Panc1 (cell line): ENCODE measurements at regions not wholly inside any gene's neighbourhood (a gene's known extent, or its start where the extent isn't known, plus 50 kb on each side); places are given as distances from the start of the nearest gene placed in this dataset.

Experiments used
- ATAC-seq: fragments of 200-7000 bp; cut with Tn5 transposase; 2 replicates; pipeline ENCODE4 v1.9.1; 2020; ENCODE audit warnings: mild to moderate bottlenecking, moderate library complexity
- BruUV-seq: library from RNA; stranded (reverse); fragments of 400-500 nt; replicated peaks from 2 replicates; lab custom pipeline; 2021; lab: Mats Ljungman, UMichigan
- CTCF ChIA-PET: fragments of 300-600 bp; sonication (Branson Sonifier 250); formaldehyde crosslinking; loops from one replicate; lab custom pipeline; 2022; ENCODE audit warnings: antibody characterized with exemption; lab: Charles Lee
- POLR2A ChIA-PET: fragments of 300-600 bp; sonication (Branson Sonifier 250); formaldehyde crosslinking; loops from one replicate; lab custom pipeline; 2022; ENCODE audit warnings: antibody characterized with exemption; lab: Charles Lee
- DNase-seq: peaks from one replicate; pipeline ENCODE4 v3.0.0-alpha.2; 2010; ENCODE audit warnings: low read depth, low spot score
- H3K27ac ChIP-seq: 2 replicates; pipeline ENCODE4 v1.5.1; 2011; ENCODE audit warnings: mild to moderate bottlenecking, low read length, inconsistent platforms
- H3K27me3 ChIP-seq: fragments of 200-500 bp; sonication (Bioruptor generic); 2 replicates; pipeline ENCODE4 v1.6.0; 2014; ENCODE audit warnings: low read length, inconsistent platforms; ENCODE audit not compliant: control insufficient read depth, insufficient read depth
- H3K36me3 ChIP-seq: fragments of 200-500 bp; sonication (Bioruptor generic); 2 replicates; pipeline ENCODE4 v1.5.1; 2014; ENCODE audit warnings: inconsistent platforms, mild to moderate bottlenecking, low read length, moderate library complexity; ENCODE audit not compliant: control insufficient read depth, insufficient read depth
- H3K4me1 ChIP-seq: 2 replicates; pipeline ENCODE4 v1.5.1; 2011; ENCODE audit warnings: inconsistent platforms, mild to moderate bottlenecking, low read length, moderate library complexity; ENCODE audit not compliant: control insufficient read depth, insufficient read depth
- H3K4me3 ChIP-seq, 2 experiments: 2 replicates each; pipeline ENCODE4 v1.5.1; 2011 to 2012; ENCODE audit warnings: low read depth in 2 of 2, low read length in 2 of 2, mild to moderate bottlenecking in 2 of 2, inconsistent platforms in 1 of 2, moderate library complexity in 1 of 2
- H3K9me3 ChIP-seq: fragments of 200-500 bp; sonication (Bioruptor generic); 2 replicates; pipeline ENCODE4 v1.5.1; 2014; ENCODE audit warnings: low read depth, mild to moderate bottlenecking, inconsistent platforms, low read length, moderate library complexity; ENCODE audit not compliant: control insufficient read depth, insufficient read depth
- CTCF ChIP-seq: fragments of 450-650 bp; IDR thresholded peaks from 2 replicates; pipeline ENCODE4 v1.5.1; 2017; ENCODE audit warnings: mild to moderate bottlenecking
- POLR2AphosphoS5 ChIP-seq: IDR thresholded peaks from 2 replicates; pipeline ENCODE4 v1.6.1; 2012; ENCODE audit warnings: mild to moderate bottlenecking, low read depth, low read length, moderate library complexity
- REST ChIP-seq, 2 experiments: IDR thresholded peaks; 2 replicates each; pipeline ENCODE4 v1.6.1; 2011 to 2012; ENCODE audit warnings: low read depth in 2 of 2, control low read depth in 1 of 2, low read length in 1 of 2, mild to moderate bottlenecking in 1 of 2, moderate library complexity in 1 of 2; ENCODE audit not compliant: insufficient read depth in 1 of 2
- SIN3A ChIP-seq: IDR thresholded peaks from 2 replicates; pipeline ENCODE4 v1.6.1; 2012; ENCODE audit warnings: low read depth, mild to moderate bottlenecking, low read length, moderate library complexity, borderline replicate concordance; ENCODE audit not compliant: insufficient read depth
- TCF7L2 ChIP-seq: IDR thresholded peaks from 2 replicates; pipeline ENCODE4 v1.6.1; 2011; ENCODE audit warnings: mild to moderate bottlenecking, low read depth, low read length, inconsistent platforms
- in situ Hi-C: cut with HindIII; loops from 2 replicates; pipeline ENCODE4 v1.10.0; 2016; ENCODE audit warnings: low sequenced_read_pairs, low pct_unique_long_range_greater_than_20kb
- intact Hi-C: fragments of 100-400 bp; cut with micrococcal nuclease; formaldehyde crosslinking; loops from one replicate; pipeline ENCODE4 v1.10.0; 2022; ENCODE audit not compliant: unreplicated experiment

- no TSS peak for BruUV-seq
- in situ Hi-C loops (no loop called here), intact Hi-C loops (no loop called here)
- no peak overlapping the region for H3K4me3 ChIP-seq
- DNase-seq = no peak
- H3K4me1 ChIP-seq = no peaks in the 10 kb centered on the region
- H3K9me3 ChIP-seq = no peaks in the 10 kb centered on the region
- no peak for ATAC-seq
- TF ChIP-seq SIN3A (no peak), TCF7L2 (no peak), POLR2AphosphoS5 (no peak), CTCF (no peak), REST (IDR thresholded peaks at IDR 0.05; ENCODE audit: insufficient read depth in 1 of 2, low read depth in 2 of 2, low read length in 1 of 2) (no peak)
- H3K27me3 ChIP-seq = no peaks in the 10 kb centered on the region; the same call in 1 of the 2 replicates
- ChIA-PET CTCF (no interaction called here), POLR2A (no interaction called here)
- H3K27ac ChIP-seq = no peak overlapping the region
- H3K36me3 ChIP-seq = no peaks in the 10 kb centered on the region
Observed at GRCh38 chr12:93106910-93107309, 177.8 kb upstream of the EEA1 start.

- no TSS peak for BruUV-seq
- Histone ChIP-seq H3K36me3 (no peaks in the 10 kb centered on the region), H3K4me3 (no peak overlapping the region), H3K27ac (no peak overlapping the region), H3K9me3 (no peaks in the 10 kb centered on the region), H3K4me1 (no peaks in the 10 kb centered on the region), H3K27me3 (no peaks in the 10 kb centered on the region; the same call in 1 of the 2 replicates)
- TF ChIP-seq SIN3A = no peak
- no peak for TF ChIP-seq TCF7L2
- no peak for TF ChIP-seq REST (IDR thresholded peaks at IDR 0.05; ENCODE audit: insufficient read depth in 1 of 2, low read depth in 2 of 2, low read length in 1 of 2)
- TF ChIP-seq POLR2AphosphoS5 = no peak
- no peak for TF ChIP-seq CTCF
- no peak for DNase-seq
- in situ Hi-C loops (no loop called here), intact Hi-C loops (no loop called here)
- no peak for ATAC-seq
- POLR2A ChIA-PET = no interaction called here
- CTCF ChIA-PET = no interaction called here
Observed at GRCh38 chr12:93107514-93108312, 178.6 kb upstream of the EEA1 start.
